C4-2B (cell line): ENCODE measurements at regions not wholly inside any gene's neighbourhood (a gene's known extent, or its start where the extent isn't known, plus 50 kb on each side); places are given as distances from the start of the nearest gene placed in this dataset.
"Not testable (repeated sequence)": the region's sequence is repeated elsewhere in the genome, so short reads cannot be mapped to it uniquely, and the experiment has no call there.

Experiments used
- ZFX ChIP-seq: fragments of 450-650 bp; IDR thresholded peaks from 2 replicates; pipeline ENCODE4 v1.6.1; 2017
- TF ChIP-seq, protein P1 (sequence below): fragments of 450-650 bp; conservative IDR thresholded peaks from 2 replicates; pipeline ENCODE4 v1.5.1; 2017; ENCODE audit warnings: mild to moderate bottlenecking

DNA sequence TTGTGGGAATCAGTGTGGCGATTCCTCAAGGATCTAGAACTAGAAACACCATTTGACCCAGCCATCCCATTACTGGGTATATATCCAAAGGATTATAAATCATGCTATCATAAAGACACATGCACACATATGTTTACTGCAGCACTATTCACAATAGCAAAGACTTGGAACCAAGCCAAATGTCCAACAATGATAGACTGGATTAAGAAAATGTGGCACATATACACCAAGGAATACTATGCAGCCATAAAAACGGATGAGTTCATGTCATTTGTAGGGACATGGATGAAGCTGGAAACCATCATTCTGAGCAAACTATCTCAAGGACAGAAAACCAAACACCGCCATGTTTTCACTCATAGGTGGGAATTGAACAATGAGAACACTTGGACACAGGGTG lies 250.9 kb upstream of the FGF13 start:
- TF ChIP-seq, protein P1, sequence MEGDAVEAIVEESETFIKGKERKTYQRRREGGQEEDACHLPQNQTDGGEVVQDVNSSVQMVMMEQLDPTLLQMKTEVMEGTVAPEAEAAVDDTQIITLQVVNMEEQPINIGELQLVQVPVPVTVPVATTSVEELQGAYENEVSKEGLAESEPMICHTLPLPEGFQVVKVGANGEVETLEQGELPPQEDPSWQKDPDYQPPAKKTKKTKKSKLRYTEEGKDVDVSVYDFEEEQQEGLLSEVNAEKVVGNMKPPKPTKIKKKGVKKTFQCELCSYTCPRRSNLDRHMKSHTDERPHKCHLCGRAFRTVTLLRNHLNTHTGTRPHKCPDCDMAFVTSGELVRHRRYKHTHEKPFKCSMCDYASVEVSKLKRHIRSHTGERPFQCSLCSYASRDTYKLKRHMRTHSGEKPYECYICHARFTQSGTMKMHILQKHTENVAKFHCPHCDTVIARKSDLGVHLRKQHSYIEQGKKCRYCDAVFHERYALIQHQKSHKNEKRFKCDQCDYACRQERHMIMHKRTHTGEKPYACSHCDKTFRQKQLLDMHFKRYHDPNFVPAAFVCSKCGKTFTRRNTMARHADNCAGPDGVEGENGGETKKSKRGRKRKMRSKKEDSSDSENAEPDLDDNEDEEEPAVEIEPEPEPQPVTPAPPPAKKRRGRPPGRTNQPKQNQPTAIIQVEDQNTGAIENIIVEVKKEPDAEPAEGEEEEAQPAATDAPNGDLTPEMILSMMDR, result not testable (repeated sequence)
- TF ChIP-seq ZFX, result not testable (repeated sequence)
